ENCODE measurements at regions not wholly inside any gene's neighbourhood (a gene's known extent, or its start where the extent isn't known, plus 50 kb on each side); places are given as distances from the start of the nearest gene placed in this dataset.
A peak's percentile ranks its signal among the peaks of the same experiment; 100 is the strongest.

GRCh38 chr1:29673669-29674626 is 437.6 kb downstream of the PTPRU start:
- TF ChIP-seq ATF3 (IDR thresholded peaks at IDR 0.05) (no peak), CTCF (IDR thresholded peaks at IDR 0.05; ENCODE audit: low read depth, low read length, missing input control) (no peak), REST (IDR thresholded peaks at IDR 0.05) (no peak), NR2F2 (IDR thresholded peaks at IDR 0.05) (no peak), SP1 (IDR thresholded peaks at IDR 0.05) (no peak), RXRA (IDR thresholded peaks at IDR 0.05) (no peak), HNF4G (IDR thresholded peaks at IDR 0.05) (no peak), JUND (IDR thresholded peaks at IDR 0.05) (no peak), HNF4A (conservative IDR thresholded peaks at IDR 0.05) (no peak), RAD21 (IDR thresholded peaks at IDR 0.05) (no peak), YY1 (IDR thresholded peaks at IDR 0.05) (no peak), FOXA2 (IDR thresholded peaks at IDR 0.05) (no peak), EGR1 (IDR thresholded peaks at IDR 0.05; ENCODE audit: low read depth in 2 of 2) (no peak), MAX (IDR thresholded peaks at IDR 0.05) (no peak), ZBTB33 (IDR thresholded peaks at IDR 0.05) (no peak), TAF1 (conservative IDR thresholded peaks at IDR 0.05) (no peak), FOXA1 (IDR thresholded peaks at IDR 0.05) (no peak), GABPA (IDR thresholded peaks at IDR 0.05 in 1 of 2, conservative IDR thresholded peaks at IDR 0.05 in 1 of 2) (no peak)
- DNase-seq (ENCODE audit: low spot score), result peak; percentile 13
- Histone ChIP-seq H3K9me3 (ENCODE audit: control insufficient read depth in 4 of 4, low read length in 3 of 4) (no peaks in the 10 kb centered on the region), H3K27ac (ENCODE audit: low read depth in 1 of 2, low read length in 2 of 2) (no peak overlapping the region), H3K9ac (ENCODE audit: low read depth in 1 of 2, low read length in 2 of 2) (no peak overlapping the region), H3K4me3 (ENCODE audit: low read depth in 1 of 3, low read length in 3 of 3) (no peak overlapping the region), H3K36me3 (ENCODE audit: control insufficient read depth in 4 of 4, insufficient read depth in 3 of 4, low read depth in 1 of 4, low read length in 3 of 4) (no peaks in the 10 kb centered on the region), H3K27me3 (ENCODE audit: control insufficient read depth in 4 of 4, insufficient read depth in 4 of 4, low read length in 3 of 4) (no peaks in the 10 kb centered on the region), H3K4me1 (ENCODE audit: control insufficient read depth in 4 of 4, insufficient read depth in 4 of 4, low read length in 3 of 4) (no peaks in the 10 kb centered on the region)
- 84% methylated on average over 6 of the region's 6 CpGs for WGBS
